ENCODE measurements at regions not wholly inside any gene's neighbourhood (a gene's known extent, or its start where the extent isn't known, plus 50 kb on each side); places are given as distances from the start of the nearest gene placed in this dataset.

DNA sequence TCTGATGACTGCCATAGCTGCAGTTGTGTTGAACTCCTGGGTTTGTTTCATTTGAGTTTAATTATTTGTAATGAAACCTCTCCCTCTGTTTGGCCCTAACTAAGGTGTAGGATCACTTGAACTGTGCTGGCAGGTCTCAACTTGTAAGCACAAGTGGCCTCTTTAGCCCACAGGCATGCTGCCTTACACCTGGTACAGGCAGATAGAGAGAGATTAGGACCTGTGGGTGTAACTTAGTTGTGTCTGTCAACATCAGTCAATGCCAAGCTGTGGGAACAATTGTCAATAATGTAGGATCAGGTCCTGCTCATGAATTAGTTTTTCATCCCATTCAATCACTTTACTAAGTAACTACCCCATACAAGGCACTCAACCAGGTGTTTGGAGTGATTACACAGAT lies 263.0 kb upstream of the G2E3 start:
- Mint-ChIP-seq H3K27me3 (peaks cover 9% of the 10 kb centered on the region), H3K4me3 (no peak overlapping the region), H3K27ac (no peak overlapping the region), H3K4me1 (ENCODE audit: unreplicated experiment) (peaks cover 13% of the 10 kb centered on the region), H3K9me3 (no peaks in the 10 kb centered on the region), H3K36me3 (no peaks in the 10 kb centered on the region)
- no peak for DNase-seq (ENCODE audit: extremely low spot score, unreplicated experiment)
- TF ChIP-seq, protein P1, sequence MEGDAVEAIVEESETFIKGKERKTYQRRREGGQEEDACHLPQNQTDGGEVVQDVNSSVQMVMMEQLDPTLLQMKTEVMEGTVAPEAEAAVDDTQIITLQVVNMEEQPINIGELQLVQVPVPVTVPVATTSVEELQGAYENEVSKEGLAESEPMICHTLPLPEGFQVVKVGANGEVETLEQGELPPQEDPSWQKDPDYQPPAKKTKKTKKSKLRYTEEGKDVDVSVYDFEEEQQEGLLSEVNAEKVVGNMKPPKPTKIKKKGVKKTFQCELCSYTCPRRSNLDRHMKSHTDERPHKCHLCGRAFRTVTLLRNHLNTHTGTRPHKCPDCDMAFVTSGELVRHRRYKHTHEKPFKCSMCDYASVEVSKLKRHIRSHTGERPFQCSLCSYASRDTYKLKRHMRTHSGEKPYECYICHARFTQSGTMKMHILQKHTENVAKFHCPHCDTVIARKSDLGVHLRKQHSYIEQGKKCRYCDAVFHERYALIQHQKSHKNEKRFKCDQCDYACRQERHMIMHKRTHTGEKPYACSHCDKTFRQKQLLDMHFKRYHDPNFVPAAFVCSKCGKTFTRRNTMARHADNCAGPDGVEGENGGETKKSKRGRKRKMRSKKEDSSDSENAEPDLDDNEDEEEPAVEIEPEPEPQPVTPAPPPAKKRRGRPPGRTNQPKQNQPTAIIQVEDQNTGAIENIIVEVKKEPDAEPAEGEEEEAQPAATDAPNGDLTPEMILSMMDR (conservative IDR thresholded peaks at IDR 0.05), result no peak

DNA sequence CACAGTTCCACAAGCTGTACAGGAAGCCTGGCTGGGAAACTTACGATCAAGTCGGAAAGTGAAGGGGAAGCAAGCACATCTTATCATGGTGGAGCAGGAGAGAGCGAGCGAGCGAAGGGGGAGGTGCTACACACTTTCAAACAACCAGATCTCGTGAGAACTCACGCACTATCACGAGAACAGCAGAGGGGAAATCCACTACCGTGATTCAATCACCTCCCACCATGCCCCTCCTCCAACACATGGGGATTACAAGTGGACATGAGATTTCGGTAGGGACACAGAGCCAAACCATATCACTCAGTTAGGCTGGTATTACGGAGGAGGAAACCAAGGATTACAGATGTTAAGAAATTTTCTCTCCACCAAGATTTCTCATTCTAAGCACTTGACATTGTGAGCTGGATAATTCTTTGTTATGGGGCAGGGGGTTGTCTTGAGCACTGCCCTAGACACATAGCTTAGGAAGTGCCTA lies 262.0 kb upstream of the G2E3 start:
- Mint-ChIP-seq H3K9me3 (no peaks in the 10 kb centered on the region), H3K27ac (no peak overlapping the region), H3K36me3 (no peaks in the 10 kb centered on the region), H3K4me3 (no peak overlapping the region), H3K4me1 (ENCODE audit: unreplicated experiment) (peaks cover 13% of the 10 kb centered on the region), H3K27me3 (peaks cover 9% of the 10 kb centered on the region)
- TF ChIP-seq, protein P1 (conservative IDR thresholded peaks at IDR 0.05), result no peak
- no peak for DNase-seq (ENCODE audit: extremely low spot score, unreplicated experiment)

DNA sequence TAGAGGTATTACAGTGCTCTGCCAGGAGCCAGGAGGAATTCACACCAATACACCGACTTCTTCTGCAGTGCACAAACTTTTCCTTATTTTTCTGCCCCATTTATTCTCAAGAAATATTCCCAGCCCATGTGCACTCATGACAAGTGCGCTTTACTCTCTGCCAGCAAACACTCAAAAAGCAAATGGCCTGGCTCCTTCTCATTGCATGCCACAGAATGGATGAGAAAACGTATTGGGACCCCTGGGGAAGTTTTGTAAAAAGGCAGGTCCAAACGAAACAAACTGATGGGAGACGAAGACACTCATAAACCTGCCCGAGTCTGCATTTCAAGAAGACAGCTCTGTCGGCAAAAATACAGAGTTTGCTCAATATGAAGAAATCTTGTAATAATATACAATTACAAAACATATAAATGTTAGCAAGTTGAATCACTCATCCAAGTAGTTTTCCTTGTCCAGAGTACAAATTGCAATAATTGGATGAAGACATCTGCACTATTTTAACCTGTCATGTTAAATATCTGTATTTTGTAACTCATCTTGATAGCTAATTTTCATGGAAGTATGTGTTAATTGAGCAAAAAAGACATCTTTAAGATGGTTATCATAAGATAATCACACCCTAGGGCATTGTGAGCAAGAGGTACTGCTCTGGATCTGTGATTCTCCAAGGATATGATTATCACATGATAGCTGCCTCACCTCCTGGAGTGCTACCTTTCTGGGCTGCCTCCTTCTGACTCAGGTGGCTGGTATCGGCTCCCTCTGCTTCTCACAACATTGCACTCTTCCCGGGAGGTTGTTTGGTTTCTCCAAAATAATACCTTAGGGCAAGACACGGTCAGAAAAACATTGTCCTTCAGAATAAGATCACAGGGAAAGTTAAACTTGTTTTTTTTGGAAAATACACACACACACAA lies 260.8 kb upstream of the G2E3 start:
- TF ChIP-seq, protein P1 (conservative IDR thresholded peaks at IDR 0.05), result no peak
- no peak overlapping the region for H3K4me3 Mint-ChIP-seq
- peaks cover 13% of the 10 kb centered on the region for H3K4me1 Mint-ChIP-seq (ENCODE audit: unreplicated experiment)
- H3K36me3 Mint-ChIP-seq, result no peaks in the 10 kb centered on the region
- H3K9me3 Mint-ChIP-seq, result no peaks in the 10 kb centered on the region
- DNase-seq (ENCODE audit: extremely low spot score, unreplicated experiment), result no peak
- H3K27me3 Mint-ChIP-seq, result peaks cover 9% of the 10 kb centered on the region
- H3K27ac Mint-ChIP-seq, result no peak overlapping the region

DNA sequence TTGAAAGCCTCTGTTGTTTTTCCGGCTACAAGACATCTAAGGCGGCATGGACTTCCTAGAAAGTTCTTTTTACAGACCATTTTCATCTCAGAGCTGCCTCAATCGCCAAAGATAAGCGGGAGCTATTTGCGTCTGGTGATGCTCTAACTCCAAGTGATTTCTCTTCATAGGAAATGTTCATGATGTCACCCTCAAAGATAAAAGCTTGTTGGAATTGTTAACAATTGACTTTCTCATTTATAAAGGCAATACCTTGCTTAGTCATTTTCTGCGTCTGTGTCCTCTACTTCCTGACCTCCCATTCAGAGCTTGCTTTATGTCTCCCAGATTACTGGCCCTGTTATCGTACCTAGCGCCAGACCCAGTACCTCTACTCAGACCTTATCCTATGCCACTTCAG lies 259.0 kb upstream of the G2E3 start:
- Mint-ChIP-seq H3K4me3 (no peak overlapping the region), H3K27me3 (peaks cover 9% of the 10 kb centered on the region), H3K27ac (no peak overlapping the region), H3K9me3 (no peaks in the 10 kb centered on the region), H3K36me3 (no peaks in the 10 kb centered on the region), H3K4me1 (ENCODE audit: unreplicated experiment) (peaks cover 13% of the 10 kb centered on the region)
- DNase-seq (ENCODE audit: extremely low spot score, unreplicated experiment), result no peak
- TF ChIP-seq, protein P1 (conservative IDR thresholded peaks at IDR 0.05), result no peak

DNA sequence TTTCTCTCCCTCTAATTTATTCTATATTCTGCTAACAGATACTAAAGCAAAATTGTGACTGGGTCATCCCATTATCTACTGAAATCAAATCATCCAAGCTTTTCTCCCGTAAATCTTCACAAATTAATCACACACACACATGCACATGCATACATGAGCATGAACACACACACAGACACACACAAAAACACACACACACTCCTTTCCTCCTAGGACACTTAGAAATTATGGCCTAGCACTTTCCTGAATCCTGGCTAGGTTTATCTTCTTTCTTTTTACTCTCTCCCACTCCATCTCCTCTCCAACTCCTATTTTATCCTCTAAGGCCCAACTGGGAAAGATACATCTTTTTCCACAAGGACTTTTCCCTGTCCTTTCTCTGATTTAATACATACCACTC lies 255.6 kb upstream of the G2E3 start:
- Mint-ChIP-seq H3K27ac (no peak overlapping the region), H3K36me3 (no peaks in the 10 kb centered on the region), H3K27me3 (peaks cover 5% of the 10 kb centered on the region), H3K9me3 (no peaks in the 10 kb centered on the region), H3K4me3 (no peak overlapping the region), H3K4me1 (ENCODE audit: unreplicated experiment) (peaks cover 13% of the 10 kb centered on the region)
- TF ChIP-seq, protein P1 (conservative IDR thresholded peaks at IDR 0.05), result no peak
- no peak for DNase-seq (ENCODE audit: extremely low spot score, unreplicated experiment)

All from type B pancreatic cell (in vitro differentiated cells).